ENCODE measurements at regions not wholly inside any gene's neighbourhood (a gene's known extent, or its start where the extent isn't known, plus 50 kb on each side); places are given as distances from the start of the nearest gene placed in this dataset.

GRCh38 chr21:32132881-32133280 is 146.0 kb downstream of the MIS18A start:
- no peak for DNase-seq (ENCODE audit: low read depth)

DNA sequence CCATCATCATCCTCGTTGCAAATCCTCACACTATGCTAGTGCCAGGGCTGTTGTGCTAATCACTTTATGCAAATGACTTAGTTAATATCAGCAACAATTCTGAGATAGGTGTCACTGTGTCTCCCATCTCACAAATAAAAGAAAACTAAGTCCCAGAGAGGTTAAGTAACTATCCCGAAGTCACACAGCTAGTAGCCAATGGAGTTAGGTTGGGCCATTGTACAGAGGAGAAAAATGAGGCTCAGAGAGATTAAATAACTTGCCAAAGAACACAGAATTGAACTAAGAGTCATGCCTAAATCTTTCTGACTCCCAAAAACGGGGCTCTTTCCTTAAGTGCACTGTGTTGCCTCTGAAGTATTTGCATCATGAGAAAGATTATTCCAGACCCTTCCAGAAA is 146.4 kb downstream of the MIS18A start:
- DNase-seq (ENCODE audit: low read depth) = no peak

DNA sequence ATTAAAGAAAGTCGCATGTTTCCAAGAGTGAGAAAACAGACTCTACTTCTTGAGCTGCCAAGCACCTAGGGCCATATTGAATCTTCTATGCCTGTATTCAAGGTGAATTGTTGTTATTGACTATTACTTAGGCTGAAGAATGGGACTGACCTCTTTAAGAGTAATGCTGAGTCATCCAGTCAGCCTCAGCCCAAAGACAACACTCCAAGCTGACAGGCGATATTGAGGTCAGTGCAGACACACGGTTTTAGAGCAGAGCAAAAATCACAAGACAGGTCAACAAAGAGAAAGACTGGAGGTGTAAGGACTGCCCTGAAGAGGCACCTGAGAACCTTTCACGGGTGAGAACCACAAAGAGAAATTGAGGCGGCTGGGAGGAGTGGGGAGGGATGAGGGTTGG is 146.9 kb downstream of the MIS18A start:
- no peak for DNase-seq (ENCODE audit: low read depth)

- no peak for DNase-seq (ENCODE audit: low read depth)
These were observed 147.7 kb downstream of the MIS18A start for GRCh38 chr21:32131164-32131563.

- DNase-seq (ENCODE audit: low read depth) = no peak
These were observed 148.6 kb downstream of the MIS18A start for GRCh38 chr21:32130031-32130891.

DNA sequence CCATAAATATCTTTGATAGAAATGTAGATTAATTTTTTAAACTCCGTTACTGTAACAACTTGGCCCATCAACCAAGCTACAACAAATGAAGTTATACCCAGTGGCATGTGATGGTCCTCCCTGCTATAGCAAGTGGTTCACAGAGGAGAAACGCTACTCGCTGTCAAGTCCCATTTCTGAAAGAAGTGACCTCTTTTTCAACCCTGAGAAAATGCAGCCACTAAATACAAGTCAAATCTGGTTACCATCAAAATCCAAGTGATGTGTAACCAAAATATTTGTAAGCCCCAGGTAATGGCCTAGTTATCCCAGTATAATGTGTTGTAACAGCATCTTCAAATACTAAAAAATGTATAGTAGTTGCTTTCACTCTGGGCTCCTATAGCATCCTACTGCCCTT is 151.8 kb downstream of the MIS18A start:
- no peak for DNase-seq (ENCODE audit: low read depth)

DNA sequence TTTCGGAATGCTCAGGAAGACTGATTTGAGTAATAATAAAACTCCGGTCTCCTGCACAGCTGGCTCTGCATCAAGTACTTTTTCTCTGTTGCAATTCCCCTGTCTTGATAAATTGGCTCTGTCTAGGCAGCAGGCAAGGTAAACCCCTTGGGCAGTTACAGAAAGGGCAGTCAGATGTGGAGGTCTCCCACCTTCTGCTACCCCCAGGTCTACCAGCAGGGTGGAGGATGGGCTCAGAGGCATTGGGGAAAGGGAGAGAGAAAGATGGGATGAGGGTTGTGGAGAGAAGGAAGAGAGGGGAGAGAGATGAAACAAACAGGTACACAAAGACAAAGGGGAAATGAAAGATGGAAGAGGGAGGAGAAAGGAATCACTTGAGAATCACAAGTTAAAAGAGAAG is 156.8 kb downstream of the MIS18A start:
- no peak for DNase-seq (ENCODE audit: low read depth)

- DNase-seq (ENCODE audit: low read depth) = no peak
These were observed 158.6 kb downstream of the MIS18A start for GRCh38 chr21:32120230-32120629.

DNA sequence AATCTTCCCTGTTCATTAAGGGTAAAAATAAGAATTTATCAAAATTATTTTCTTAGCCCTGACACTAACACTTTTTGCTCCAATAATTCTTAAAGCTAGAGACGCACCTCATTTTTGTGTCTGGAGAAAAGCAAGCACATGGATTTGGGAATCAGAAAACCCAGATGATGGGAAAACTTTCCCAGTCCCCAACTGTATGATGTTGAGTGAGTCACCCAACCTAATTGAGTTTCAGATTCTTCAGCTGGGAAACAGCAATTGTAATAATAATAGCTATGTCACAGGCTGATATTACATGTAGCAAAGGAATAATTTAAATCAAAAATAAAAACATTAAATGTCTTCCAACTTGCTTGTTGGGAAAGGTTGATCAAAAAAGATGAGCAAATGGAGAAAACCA is 159.0 kb downstream of the MIS18A start:
- DNase-seq (ENCODE audit: low read depth) = no peak

DNA sequence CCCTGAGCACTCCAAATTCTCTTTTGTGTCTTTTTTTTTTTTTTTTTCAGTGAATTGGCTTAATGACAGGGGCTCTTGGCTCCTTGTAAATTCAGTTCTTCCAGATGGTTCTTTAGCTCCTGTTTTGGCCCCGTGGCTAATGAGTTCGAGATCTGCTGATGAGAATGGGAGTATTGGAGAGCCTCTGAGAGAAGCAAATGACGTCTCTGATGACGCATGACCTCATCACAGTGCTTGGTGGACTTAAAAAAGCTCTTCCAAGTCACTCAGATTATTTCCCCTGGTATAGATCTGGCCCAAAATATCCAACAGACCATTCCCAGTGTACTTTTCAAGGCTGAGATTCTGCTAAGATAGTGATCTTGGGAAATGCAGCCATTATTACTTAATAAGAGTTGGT is 159.5 kb downstream of the MIS18A start:
- DNase-seq (ENCODE audit: low read depth) = no peak

DNA sequence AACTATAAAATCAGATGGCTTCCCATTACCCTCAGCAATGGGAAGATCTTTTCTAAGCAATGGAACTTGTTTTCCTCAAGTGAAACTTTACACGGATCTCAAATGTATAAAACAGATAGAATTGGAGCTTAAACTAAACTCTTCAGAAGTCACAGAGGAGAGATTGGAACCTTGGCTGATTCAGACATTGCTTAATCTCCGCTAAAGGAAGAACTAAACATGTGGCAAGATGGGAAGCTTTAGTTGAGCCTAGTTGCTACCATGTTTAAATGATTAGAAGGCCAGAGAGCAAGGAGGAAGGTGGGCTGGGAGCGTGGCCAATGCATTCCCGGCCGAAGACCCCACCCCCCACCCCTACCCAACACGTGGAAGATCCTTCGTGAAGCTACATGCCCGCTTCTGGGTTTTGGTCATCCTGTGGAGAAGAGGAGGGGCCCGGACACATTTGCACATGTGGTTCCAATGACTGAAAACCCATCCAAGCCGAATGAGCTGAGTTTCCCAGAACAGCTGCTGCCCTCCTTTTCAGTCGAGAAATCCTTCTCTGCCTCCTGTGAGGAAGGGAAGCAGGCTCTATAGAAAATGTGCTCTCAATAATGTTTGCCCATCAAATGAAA is 164.3 kb downstream of the MIS18A start:
- peak; percentile 30 for DNase-seq (ENCODE audit: low read depth)

GRCh38 chr21:32113486-32113885 is 165.4 kb downstream of the MIS18A start:
- no peak for DNase-seq (ENCODE audit: low read depth)

- no peak for DNase-seq (ENCODE audit: low read depth)
These were observed 166.7 kb downstream of the MIS18A start for GRCh38 chr21:32112195-32112594.

GRCh38 chr21:32108566-32108965 is 170.3 kb downstream of the MIS18A start:
- no peak for DNase-seq (ENCODE audit: low read depth)

DNA sequence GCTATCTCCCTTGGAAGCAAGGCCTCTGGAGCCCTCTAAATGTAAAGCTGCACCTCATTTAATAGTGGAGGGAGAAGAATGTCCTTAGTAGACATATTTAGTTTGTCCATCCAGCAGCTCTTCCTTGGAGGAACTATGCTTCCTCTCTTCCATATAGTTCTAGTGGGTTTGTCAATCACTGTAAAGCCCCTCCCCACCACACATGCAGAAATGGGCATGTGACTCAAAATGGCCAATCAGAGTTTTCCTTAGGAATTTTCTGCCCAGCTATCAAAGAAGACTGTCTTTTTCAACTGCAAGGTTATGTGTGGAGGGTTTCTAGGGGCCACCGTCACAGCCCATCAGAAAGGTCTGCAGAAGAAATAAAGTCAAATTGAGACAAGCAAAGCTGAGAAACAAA is 175.5 kb downstream of the MIS18A start:
- no peak for DNase-seq (ENCODE audit: low read depth)

- no peak for DNase-seq (ENCODE audit: low read depth)
These were observed 176.4 kb downstream of the MIS18A start for GRCh38 chr21:32102426-32102825.

GRCh38 chr21:32101277-32101676 is 177.6 kb downstream of the MIS18A start:
- no peak for DNase-seq (ENCODE audit: low read depth)

GRCh38 chr21:32100423-32100822 is 178.4 kb downstream of the MIS18A start:
- no peak for DNase-seq (ENCODE audit: low read depth)

DNA sequence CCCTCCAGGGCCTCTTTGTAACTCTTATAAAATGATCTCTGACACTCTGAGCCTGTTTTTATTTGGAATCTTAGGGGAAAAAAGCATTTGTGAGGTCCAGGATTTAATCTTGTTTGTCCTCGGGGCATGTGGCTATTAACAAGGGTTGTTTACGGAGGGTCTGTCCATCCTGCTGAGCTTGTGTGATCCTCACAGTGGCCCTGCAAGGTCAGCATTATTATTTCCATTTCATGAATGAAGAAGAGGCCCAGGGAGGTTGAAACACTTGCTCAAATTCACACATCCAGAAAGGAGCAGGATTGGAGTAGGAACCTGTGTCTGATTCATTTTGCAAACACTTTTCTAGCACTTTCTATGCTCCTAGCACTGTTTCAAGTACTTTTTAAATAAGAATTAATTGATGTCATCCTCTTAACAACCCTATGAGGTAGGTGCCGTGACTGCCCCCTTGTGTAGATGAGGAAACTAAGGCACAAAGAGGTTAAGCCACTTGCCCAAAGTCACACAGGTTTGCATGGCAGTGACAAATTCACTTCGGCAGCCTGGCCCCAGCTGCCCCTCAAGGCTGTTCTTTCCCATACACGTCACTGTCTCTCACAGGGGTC is 178.9 kb downstream of the MIS18A start:
- no peak for DNase-seq (ENCODE audit: low read depth)

DNA sequence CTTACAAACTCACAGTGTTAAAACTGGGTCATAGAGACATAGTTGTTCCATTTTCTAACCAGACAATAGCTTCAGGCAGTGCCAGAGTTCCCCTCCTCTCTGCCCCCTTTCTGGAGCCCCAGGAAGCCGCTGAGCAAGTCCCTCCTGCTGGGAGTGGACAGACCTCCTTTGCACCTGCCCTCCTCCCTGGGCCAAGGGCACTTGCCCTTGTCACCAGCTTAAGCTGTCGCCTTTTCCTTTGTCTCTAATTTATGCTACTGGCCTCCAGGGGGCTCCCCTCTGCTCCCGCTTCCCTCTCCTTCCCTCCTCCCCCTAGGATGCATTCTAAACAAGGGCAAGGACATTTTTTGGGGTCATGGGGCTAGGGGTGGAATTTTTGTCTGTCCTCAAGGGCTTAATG is 182.4 kb downstream of the MIS18A start:
- DNase-seq (ENCODE audit: low read depth) = no peak

DNA sequence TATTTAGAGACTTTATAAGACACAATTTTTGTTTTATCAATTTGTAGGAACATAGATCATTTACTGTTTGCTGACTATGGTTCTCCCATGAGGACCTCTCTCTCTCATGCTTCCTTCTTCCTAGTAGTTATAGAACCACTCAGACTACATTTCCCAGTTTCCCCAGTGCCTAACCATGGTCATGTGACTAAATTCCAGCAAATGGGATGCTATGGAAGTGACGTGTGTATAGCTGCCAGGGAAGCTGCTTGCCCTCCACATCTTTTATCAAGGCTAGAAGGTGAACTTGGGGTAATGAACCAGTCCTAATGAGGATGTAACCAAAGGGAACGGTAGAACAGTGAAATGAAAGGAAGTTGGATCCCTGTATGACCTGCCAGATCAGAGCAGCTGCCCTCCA is 184.0 kb downstream of the MIS18A start:
- no peak for DNase-seq (ENCODE audit: low read depth)

DNA sequence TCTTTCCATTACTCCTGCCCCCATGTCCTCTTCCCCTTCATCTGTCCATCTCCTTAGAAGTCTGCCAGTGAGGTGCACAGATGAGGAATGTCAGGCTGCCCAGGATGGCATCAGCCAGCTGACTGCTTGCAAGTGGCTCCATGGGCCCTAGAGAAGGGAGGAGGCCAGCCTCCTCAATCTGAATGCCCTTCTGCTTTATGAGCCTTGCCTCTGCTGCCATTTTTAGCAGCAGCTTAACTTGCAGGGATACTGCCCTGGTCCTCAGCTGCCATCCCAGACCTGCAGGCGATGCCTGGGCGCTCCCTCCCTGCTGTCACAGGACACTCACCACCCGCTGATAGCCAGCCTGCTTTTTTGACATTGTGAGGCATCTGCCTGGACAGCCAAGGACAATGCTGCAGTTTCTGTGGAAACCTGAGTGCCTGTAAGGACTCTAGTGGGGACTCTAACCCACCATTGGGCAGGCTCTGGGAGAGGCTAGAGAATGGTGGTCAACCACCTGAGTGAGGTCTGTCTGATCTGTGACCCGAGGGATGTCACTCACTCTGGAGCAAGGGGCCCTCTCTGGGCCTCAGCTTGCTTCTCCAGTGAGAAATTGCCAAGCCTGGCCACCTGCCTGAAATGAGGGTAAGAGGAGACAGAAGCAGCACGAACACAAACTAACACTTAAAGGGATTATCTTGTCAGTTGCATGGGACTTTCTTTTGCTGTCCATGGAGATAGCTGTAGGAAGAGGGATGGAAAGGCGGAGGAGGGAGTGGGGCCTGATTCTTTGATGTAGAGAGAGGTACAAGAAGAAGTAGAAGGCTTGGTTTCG is 185.0 kb downstream of the MIS18A start:
- no peak for DNase-seq (ENCODE audit: low read depth)

DNA sequence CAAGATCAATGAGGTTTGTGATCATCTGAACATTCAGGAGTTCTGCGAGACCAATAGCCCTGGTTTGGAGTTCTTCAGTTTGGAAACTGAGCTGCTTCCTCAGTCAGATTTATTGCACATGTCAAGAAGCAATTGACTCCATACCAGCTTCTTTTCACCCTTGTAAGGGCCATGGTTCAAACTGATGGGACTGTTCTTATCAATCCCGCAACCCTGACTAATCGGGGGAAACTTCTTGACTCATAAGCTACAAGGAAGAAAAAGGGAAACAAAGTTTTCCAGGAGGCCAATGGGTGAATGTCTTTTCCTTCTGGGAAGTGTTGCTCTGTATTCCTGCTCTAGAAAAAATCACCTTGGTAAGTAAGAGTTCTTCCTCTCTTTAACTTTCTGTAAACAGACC is 187.9 kb downstream of the MIS18A start:
- DNase-seq (ENCODE audit: low read depth) = no peak
